Stimulated activated CD4-positive, alpha-beta T cell treated with anti-CD3 and anti-CD28 coated beads, Interleukin-4, amount 100 ng/mL, for 48 hours (primary cell): ENCODE measurements at regions not wholly inside any gene's neighbourhood (a gene's known extent, or its start where the extent isn't known, plus 50 kb on each side); places are given as distances from the start of the nearest gene placed in this dataset.
A peak's percentile ranks its signal among the peaks of the same experiment; 100 is the strongest.

Source experiments
- DNase-seq, 2 donors: peaks; one replicate each; pipeline ENCODE4 v3.0.0-alpha.2; 2020; ENCODE audit warnings: low read depth in 2 of 2

DNA sequence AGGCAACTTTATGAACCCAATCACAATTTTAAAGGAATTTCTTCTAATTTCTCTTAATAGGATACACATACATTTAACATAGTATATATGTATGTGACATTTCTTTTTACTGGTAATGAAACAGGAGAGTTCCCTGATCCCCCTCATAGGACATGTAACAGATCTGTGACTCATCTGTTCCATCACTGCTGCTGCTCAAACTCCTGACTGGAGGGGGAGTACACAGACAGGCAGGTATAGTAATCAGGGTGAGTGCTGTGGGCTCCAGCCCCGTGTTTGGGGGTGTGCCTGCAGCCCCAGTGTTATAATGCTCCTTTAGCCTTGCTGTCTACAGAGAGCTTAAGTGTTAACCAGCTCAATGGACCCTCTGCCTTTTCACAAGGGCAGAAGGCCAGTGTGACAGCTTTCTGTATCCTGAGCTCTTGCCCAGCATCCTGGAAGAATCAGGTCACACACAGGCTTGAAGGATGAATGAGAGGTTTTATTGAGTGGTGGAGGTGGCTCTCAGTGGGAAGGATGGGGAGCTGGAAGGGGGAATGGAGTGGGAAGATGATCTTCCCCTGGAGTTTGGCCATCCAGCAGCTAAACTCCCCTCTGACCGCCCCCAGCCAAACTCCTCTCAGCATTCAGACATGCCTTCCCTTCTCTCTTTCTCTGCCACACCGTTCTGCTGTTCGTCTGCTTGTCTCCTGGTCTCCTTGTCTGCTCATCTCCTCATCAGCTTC, 161.3 kb downstream of the ZNF608 start:
- no peak for DNase-seq

DNA sequence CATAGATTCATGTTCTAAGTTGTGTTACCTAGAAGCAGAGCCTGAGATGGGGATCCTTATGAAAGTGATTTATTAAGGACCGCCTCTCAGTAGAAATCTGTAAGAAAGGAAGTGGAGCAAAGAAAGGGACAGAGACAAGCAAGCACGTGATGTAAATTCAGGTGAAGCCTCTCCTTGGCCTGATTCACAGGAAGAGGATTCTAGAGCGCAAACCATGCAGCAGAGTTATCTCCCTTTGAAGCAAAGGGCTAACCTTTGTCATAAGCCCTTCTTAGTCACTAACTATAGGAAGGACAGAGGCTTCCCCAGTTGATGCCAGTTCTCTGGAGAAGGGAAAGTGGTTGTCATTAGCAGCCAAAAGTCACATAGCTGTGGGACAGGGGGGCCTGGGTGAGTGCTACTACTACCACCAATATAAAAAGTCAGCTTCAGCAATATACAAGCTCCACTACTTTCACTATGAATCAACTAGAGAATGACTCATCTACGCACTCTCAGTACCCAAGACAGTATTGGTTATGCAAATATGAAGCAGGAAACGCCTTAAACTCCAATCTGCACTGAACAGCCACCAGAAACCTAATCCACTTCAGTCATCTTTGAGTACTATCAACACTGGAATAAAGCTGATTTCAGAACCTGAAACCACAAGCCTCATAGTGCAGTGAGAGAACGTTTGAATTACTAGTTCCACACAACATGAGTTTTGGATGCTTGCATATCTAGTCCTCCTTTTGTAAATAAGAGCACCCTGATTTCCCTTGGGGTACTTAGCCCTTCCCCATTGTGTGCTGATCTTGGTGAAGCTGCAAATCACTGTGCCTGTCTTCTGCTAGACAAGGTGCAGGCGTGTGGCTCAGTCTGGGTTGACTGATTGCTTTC, 162.7 kb downstream of the ZNF608 start:
- DNase-seq = peak; percentile 0 to 6

DNA sequence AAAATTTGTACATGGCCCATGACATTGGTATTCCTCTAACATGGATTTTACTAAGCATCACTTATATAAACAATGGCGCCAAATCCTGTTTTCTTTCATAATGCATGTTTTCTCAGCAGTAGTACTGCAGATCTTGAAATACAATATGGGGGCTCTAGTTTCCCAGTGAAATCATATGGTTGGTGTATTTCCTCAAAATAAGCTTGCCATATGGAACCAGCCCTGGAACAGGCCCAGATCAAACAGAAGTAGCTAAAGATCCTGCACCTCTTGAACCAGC, 163.9 kb downstream of the ZNF608 start:
- DNase-seq = no peak

DNA sequence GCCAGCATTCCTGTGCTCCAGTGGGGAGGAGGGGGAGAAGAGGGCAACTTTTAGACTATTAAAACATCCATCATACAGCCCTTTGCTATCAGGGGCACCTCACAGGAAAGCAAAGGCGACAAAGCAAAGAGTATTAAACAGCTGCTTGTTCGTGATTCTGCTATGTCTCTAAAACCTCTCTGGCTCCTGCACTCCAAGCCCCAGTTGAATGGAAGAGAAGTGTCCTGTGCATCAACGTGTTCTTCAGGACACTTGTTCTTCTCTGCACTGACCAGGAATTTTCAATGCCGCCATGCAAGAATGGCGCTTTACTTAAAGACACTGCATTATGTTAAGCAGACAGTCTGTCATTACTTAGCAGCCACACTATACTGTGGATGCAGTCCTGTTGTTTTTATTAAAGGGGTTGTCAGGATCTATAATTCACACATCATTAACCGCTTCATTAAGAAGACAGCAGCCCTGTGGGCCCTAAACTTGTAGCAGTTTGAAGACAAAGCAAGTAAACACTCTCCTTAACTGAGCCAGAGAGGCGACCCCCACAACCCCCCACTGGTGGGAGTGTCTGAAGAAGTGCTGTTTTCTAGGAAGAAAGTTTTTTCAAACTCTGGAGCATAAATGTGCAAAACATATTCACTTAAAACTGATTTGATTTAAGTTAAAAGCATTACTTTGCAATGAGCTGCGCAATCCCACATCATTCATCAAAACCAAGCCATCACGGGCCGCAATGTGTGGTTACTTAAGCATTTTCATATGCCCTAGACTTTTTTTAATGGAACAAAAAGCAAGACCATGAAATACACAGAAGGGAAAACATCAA, 164.5 kb downstream of the ZNF608 start:
- no peak for DNase-seq

DNA sequence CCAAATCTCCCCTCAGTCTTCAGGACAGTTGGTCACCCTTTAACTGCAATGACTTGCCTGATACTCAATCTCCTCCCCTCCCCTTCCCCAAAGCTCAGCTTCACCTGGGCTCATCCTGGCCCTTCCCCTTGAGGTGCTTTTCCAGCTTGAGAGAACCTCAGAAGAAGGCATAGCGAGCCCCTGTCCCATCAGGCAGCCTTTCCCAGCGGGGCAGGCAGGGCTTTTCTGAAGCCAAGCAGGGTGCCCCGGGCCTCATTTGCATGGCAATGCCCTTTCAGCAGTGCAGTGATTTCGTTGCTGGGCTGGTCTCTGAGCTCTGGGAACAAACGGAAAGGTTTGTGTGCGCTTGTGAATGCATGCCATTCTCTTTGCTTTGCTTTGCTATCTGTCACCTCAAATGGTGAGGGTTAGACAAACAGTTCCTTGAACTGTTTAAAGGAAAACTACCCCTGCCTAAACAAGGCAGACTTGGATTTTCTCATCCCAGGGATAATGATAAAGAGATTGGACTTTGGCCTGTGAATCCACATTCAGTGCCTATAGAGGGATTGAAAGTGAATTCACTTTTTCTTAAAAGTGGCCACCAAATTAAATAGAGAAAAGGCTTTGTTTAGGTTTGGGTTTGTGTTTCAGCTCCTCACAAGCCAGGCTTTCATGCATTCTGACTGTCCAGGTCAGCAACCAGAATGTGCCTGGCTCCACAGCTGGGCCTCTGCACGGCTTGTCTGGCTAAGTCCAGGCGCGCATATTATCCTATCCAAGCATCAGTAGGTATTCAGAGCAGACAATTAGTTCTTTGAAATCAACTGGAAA, 165.3 kb downstream of the ZNF608 start:
- no peak for DNase-seq

DNA sequence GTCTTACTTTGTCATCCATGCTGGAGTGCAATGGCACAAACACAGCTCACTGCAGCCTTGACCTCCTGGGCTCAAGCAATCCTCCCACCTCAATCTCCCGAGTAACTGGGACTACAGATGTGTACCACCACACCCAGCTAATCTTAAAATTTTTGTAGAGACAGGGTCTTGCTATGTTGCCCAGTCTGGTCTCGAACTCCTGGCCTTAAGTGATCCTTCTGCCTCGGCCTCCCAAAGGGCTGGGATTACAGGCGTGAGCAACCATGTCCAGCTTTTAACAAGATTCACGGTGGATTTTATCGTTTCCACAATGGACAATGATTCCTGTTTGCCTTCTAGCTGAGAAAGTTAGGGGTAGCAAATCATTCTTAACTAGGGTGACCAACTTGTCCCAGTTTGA, 165.9 kb downstream of the ZNF608 start:
- DNase-seq = no peak

DNA sequence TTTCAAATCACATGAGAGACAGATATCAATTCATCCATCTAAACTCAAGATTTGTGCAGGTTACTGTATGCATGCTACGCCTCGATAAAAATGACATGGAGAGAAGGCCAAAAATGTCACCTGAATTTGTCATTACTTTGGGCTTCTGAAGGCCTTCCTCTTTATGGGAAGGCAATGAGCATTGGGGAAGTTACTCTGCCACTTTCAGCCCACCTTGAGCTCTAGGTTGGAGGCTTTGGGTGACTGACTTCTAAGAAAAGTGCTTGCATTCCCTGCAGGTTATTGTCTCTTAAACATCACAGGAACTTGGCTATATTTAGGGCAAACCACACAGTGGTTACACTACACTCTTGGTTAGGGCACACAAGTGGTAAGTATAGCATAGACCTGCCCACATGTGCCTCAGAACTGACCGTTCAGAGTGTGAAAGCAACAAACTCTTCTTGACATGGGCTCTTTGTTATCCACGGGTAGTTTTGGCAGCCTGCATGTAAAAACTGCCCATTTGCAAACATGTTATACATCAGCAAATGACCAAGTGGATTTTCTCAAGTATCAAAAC, 169.5 kb downstream of the ZNF608 start:
- DNase-seq = no peak

DNA sequence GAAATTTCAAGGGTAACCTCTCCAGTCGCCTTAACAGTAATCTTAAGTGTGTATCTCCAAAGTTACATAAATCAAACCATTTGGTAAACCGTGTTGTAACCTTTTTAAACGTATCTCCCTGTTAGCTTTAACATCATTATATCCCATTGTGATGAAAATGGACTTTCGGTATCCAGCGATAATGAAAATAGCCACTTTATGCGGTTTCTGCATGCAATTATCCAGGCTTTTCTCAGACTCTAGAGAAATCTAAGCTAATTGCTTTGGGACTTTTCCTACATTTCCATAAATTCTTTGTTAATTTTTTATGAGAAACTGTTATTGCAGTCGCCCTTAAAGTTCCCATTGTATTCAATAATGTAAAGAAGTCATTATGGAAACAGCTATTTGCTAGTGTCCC, 170.7 kb downstream of the ZNF608 start:
- DNase-seq = no peak

DNA sequence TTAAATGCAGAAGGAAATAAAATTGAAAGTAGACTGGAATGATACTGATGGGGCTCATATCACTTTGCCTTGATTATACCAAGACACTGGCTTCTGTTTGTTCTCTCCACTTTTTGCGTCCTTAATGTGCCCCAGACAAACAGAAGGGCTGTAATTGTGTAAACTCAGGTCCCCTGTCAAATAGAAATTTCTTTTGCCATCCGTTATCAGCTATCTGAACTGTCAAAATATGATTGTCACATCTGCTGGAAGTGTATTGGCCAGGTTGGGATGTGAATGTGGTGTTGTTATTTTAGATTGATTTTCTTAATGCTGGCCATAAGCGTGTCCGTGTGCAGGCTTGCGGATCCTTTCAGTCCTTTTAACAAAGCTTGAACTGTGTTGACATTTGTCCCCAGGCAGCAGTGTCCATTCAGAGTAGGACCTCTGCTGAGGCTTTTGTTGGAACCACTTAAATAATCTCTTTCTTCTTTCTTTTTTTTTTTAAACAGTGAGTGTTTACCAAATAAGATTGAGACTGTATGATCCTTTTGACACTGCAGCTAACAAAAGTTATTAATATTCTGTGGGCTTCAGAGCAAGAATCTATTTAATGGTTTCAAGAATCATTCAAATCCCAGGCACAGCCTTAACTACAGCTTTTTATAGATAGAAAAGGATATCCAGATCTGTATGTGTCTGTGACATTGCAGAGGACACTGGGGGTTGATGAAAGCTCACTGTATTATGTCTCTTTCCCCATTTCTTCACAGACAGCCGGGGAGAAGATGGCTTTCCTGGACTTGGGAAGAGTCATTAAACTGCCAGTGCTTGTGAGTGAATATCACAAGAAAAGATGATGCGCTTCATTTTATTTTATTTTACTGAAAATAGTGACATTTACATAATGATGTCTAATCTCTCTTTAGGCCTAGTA, 171.7 kb downstream of the ZNF608 start:
- DNase-seq = no peak

DNA sequence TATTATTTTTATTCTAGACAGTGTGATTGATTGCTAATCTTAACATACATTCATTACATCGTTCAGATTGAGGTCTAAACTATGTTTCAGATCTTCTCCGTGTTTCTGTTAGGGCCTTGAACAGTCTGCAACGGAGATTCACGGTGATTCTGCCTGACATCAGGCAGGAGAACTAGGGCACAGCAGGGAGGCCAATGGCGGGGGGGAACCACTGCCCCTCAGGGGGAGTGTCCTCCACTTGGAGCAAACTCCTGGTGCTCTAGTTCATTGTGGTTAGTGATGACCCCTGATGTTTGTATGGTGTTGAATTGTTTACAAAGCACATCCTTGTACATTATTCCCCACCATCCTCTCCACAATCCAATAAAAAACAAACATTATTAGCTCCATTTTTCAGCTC, 173.5 kb downstream of the ZNF608 start:
- no peak for DNase-seq

DNA sequence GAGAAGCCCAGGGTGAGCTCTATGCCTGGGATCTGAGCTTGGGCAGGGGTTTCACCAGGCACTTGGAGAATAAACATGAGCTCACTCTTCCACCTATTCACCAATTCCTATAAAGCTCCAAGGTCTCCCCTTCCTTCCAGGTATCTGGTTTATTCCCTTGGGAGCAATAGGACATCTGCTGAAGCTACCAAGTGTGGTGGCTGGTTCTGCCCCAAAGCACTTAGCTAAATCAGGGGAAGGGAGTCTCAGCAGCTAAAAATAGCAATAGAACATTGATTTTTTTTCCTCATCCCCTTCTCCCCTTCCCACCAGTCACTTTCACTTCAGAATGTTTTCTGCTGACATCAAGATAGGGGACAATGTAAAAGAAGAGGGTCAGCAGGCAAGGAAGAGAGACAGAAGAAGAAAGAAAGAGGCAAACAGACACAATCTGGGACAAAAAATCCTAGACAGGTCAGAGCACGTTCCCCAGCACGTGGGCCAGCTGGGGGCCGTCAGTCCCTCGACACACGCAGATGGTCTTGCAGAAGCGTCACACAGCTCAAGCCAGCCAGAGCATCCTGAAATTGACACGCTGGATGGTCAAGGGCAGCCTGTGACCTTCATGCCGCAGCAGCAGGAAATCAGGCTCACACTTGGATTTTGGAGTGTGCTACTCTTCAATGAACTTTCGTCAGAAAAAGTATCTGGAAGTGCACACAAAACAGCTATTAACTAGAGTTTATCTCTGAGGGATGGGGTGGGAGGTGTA, 176.0 kb downstream of the ZNF608 start:
- no peak for DNase-seq

DNA sequence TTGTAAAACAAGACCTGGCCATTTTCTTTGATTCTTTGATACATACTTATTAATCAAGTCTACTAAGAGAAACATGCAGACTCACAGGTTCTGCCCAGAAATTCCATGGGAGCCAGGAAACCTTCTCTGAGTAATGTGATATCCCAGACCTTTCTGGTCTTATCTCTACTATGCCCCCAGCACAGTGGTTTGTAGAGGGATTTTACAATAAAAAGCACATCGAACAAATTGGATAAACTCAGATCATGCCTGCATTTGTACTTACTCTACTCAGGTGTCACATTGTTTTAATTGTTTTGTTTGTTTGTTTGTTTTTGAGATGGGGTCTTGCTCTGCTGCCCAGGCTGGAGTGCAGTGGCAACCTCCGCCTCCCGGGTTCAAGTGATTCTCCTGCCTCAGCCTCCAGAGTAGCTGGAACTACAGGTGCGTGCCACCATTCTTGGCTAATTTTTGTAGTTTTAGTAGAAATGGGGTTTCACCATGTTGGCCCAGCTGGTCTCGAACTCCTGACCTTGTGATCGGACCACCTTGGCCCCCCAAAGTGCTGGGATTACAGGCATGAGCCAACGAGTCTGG, 179.5 kb downstream of the ZNF608 start:
- DNase-seq = no peak

DNA sequence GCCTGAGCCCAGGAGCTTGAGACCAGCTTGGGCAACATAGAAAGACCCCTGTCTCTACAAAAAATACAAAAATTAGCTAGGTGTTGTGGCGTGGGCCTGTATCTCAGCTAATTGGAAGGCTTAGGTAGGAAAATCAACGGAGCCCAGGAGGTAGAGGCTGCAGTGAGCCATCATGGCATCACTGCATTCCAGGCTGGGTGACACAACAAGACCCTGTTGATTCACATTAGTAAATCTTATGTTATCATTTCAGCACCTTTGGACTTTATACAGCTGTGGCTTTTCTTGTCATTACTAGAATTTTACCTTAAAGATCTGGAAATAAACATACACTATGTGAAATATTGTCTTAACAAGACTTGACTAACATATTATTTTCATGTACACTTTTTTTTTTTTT, 185.0 kb downstream of the ZNF608 start:
- DNase-seq = no peak

DNA sequence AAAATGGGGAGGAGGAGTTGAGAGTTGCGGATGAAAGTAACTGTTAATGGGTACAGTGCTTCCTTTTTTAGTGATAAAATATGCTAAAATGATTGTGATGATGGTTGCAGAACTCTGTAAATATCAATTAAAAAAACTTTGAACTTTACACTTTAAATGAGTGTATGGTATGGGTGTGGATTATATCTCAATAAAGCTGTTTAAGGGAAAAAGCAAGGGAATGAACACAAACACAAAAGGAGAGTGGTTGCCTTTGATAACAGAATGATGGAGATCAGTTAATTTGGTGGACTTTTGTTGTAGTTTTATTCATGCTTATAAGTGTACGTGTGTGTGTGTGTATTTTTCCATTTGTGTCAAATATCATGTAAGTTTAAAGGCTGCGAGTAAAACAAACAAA, 186.1 kb downstream of the ZNF608 start:
- DNase-seq = no peak

DNA sequence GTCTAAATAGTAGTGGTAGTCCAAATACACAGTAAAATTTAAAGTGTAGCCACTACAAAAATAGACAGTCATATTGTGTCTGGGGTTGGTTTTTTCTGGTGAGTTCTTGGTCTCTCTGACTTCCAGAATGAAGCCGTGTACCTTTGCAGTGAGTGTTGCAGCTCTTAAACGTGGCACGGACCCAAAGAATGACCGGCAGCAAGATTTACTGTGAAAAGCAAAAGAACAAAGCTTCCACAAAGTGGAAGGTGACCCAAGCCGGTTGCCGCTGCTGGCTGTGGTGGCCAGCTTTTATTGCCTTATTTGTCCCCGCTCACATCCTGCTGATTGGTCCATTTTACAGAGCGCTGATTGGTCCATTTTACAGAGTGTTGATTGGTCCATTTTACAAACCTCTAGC, 188.7 kb downstream of the ZNF608 start:
- no peak for DNase-seq

DNA sequence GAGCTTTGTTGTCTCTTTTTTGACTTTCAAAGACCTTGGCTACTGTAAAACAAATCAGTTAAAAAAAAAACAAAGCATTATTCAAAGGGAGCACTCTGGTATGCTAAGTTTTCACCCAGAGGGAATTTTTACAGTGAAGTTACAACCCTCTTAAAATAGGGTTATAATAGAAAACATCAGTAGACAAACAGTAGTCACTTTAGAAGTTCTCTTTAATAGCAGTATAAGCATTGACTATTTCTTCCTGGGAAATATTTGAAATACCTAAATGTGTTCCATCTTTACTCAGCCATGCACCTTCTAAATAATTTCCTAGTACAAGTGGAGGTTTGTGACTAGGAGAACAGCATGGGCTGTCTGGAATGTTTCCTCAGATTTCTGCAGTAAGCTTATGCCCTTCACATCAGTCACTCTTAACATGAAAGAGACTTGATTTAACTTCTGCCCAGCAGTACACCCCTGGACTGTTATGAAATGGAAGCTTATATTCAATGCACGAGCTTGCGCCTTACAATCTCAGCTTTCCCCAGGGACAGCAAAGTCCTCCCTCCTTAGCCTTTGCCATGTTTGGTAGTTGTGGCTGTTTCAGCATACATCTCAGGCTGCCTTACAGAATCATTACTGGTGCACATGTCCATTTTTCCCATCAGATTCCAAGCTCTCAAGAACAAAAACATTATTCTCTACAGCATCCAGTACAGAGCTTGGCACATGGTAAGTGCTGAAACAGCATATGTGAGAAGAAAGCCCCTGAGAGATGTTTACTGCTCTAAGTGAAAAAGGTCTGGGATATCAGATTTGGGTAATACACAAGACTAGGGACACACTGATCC, 191.5 kb downstream of the ZNF608 start:
- no peak for DNase-seq

DNA sequence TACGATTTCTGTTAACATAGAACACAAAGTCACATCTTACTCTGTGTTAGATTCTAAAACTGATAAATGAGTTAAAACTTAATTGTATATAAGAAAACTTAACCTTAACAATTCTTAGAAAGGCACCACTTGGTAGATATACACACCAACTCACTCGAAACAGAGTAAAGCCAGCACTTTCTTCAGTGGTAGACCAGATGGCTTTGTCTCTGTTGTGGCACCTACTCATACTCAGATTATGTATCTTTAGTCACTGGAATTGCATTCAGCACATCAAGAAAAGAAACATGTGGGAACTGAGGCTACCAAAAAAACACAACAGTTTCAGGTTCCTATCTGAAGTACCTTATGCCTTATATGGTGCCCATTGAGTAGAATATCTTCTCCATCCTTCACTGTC, 192.5 kb downstream of the ZNF608 start:
- no peak for DNase-seq

DNA sequence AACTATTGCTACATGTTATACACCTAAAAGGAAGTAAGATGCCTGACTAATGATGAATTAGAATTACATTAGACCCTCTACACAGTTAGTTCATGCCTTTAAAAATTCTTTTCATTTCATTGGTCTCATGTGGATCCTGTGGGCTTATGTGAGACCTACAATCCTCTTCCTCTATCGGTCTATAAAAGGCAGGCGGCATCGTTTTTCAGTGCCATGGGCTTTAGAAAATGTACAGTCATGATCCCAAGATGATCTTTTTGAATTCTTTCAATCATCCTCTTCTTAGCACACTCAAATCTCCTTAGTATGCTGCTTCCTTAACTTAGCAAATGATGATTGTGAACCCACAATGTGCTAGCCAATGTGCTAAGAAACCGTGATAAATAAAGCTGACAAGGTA, 193.9 kb downstream of the ZNF608 start:
- no peak for DNase-seq

DNA sequence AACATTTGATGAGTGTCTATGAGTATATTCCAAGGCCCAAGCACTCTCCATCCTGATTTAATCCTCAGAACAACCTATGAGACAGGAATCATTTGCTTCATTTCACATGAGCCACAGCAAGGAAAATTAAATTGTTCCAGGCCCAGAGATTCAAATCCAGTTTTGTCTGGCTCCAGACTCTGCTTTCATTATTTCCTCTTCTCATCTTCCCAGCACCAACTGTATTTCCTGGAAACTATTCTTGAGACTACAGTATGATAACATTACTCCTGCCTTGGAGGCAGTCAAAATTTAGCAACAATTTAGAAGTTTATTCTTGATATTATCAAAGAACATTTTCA, 194.5 kb downstream of the ZNF608 start:
- DNase-seq = no peak
